Effector memory CD8-positive, alpha-beta T cell (primary cell): ENCODE measurements at regions not wholly inside any gene's neighbourhood (a gene's known extent, or its start where the extent isn't known, plus 50 kb on each side); places are given as distances from the start of the nearest gene placed in this dataset.

Experiments
- ATAC-seq: fragments of 150-1000 bp; cut with Tn5 transposase; replicated peaks from 2 replicates; pipeline ENCODE4 v1.10.0; 2021; ENCODE audit warnings: mild to moderate bottlenecking, moderate library complexity
- DNase-seq, 3 experiments: peaks; one replicate each; pipeline ENCODE4 v3.0.0; 2021
- H3K27ac Mint-ChIP-seq, 2 donors: one replicate each; pipeline ENCODE4 v1.8.0; 2022; ENCODE audit warnings: mild to moderate bottlenecking in 2 of 2, mixed read lengths in 2 of 2, moderate library complexity in 2 of 2
- H3K27me3 Mint-ChIP-seq, 2 donors: one replicate each; pipeline ENCODE4 v1.8.0; 2022; ENCODE audit warnings: mixed read lengths in 2 of 2
- H3K36me3 Mint-ChIP-seq: one replicate; pipeline ENCODE4 v1.8.0; 2022; ENCODE audit warnings: mild to moderate bottlenecking, moderate library complexity, mixed read lengths; ENCODE audit not compliant: insufficient read depth
- H3K4me1 Mint-ChIP-seq, 2 donors: one replicate each; pipeline ENCODE4 v1.8.0; 2022; ENCODE audit warnings: low read depth in 2 of 2, mixed read lengths in 2 of 2
- H3K4me3 Mint-ChIP-seq, 2 donors: one replicate each; pipeline ENCODE4 v1.8.0; 2022; ENCODE audit warnings: mild to moderate bottlenecking in 2 of 2, mixed read lengths in 2 of 2, moderate library complexity in 2 of 2
- H3K9me3 Mint-ChIP-seq, 2 donors: one replicate each; pipeline ENCODE4 v1.8.0; 2022; ENCODE audit warnings: mixed read lengths in 2 of 2

- DNase-seq: no peak
- no peaks in the 10 kb centered on the region for H3K36me3 Mint-ChIP-seq
- H3K27ac Mint-ChIP-seq: no peak overlapping the region
Measured at GRCh38 chr20:23136893-23137745, 51.0 kb upstream of the CD93 start.

GRCh38 chr20:23135449-23136420 lies 49.6 kb upstream of the CD93 start:
- DNase-seq (no peak), ATAC-seq (no peak)
- Mint-ChIP-seq H3K4me1 (no peaks in the 10 kb centered on the region), H3K27ac (no peak overlapping the region), H3K36me3 (no peaks in the 10 kb centered on the region), H3K4me3 (no peak overlapping the region), H3K27me3 (no peaks in the 10 kb centered on the region), H3K9me3 (no peaks in the 10 kb centered on the region)

More at GRCh38 chr20:23136893-23137745, 51.0 kb upstream of the CD93 start:
- Mint-ChIP-seq H3K9me3 (no peaks in the 10 kb centered on the region), H3K27me3 (no peaks in the 10 kb centered on the region), H3K4me3 (no peak overlapping the region), H3K4me1 (peaks cover 0 to 5% of the 10 kb centered on the region in 2 donors)
- no peak for ATAC-seq
